IMR-90 (cell line): ENCODE measurements at regions not wholly inside any gene's neighbourhood (a gene's known extent, or its start where the extent isn't known, plus 50 kb on each side); places are given as distances from the start of the nearest gene placed in this dataset.

Experiments used
- BHLHE40 ChIP-seq: fragments of 150-350 bp; IDR thresholded peaks from 2 replicates; pipeline ENCODE4 v1.6.1; 2016; ENCODE audit warnings: mild to moderate bottlenecking, low read depth, low read length
- CEBPB ChIP-seq: IDR thresholded peaks from 2 replicates; pipeline ENCODE4 v1.6.1; 2012; ENCODE audit warnings: low read depth, low read length, improper control_type of control experiment
- CHD1 ChIP-seq: IDR thresholded peaks from 2 replicates; pipeline ENCODE4 v1.6.1; 2012; ENCODE audit warnings: low read depth, low read length, improper control_type of control experiment
- FOS ChIP-seq: fragments of 150-350 bp; IDR thresholded peaks from 2 replicates; pipeline ENCODE4 v1.6.1; 2016; ENCODE audit warnings: low read depth, low read length
- MAFK ChIP-seq: IDR thresholded peaks from 2 replicates; pipeline ENCODE4 v1.6.1; 2012; ENCODE audit warnings: low read depth, low read length, improper control_type of control experiment
- MAZ ChIP-seq: IDR thresholded peaks from 2 replicates; pipeline ENCODE4 v1.6.1; 2012; ENCODE audit warnings: low read depth, mild to moderate bottlenecking, low read length, improper control_type of control experiment, moderate library complexity, borderline replicate concordance
- MXI1 ChIP-seq: IDR thresholded peaks from 2 replicates; pipeline ENCODE4 v1.6.1; 2012; ENCODE audit warnings: low read depth, mild to moderate bottlenecking, low read length, moderate library complexity, borderline replicate concordance
- NFE2L2 ChIP-seq: fragments of 150-350 bp; IDR thresholded peaks from 2 replicates; pipeline ENCODE4 v1.6.1; 2016; ENCODE audit warnings: low read depth, mild to moderate bottlenecking, low read length
- POLR2A ChIP-seq: IDR thresholded peaks from 2 replicates; pipeline ENCODE4 v1.6.1; 2012; ENCODE audit warnings: mild to moderate bottlenecking, low read depth, low read length
- RAD21 ChIP-seq: IDR thresholded peaks from 2 replicates; pipeline ENCODE4 v1.6.1; 2012; ENCODE audit warnings: low read length, improper control_type of control experiment
- RCOR1 ChIP-seq: IDR thresholded peaks from 2 replicates; pipeline ENCODE4 v1.6.1; 2012; ENCODE audit warnings: mild to moderate bottlenecking, low read length, improper control_type of control experiment; ENCODE audit not compliant: insufficient replicate concordance
- SMC3 ChIP-seq: fragments of 150-350 bp; IDR thresholded peaks from 2 replicates; pipeline ENCODE4 v1.6.1; 2016; ENCODE audit warnings: low read depth, mild to moderate bottlenecking, antibody characterized with exemption, low read length, moderate library complexity
- TF ChIP-seq, protein P1 (sequence below): conservative IDR thresholded peaks from 2 replicates; pipeline ENCODE4 v1.5.1; 2012; ENCODE audit warnings: mild to moderate bottlenecking, low read depth, low read length, improper control_type of control experiment
- TF ChIP-seq, protein P2 (sequence below): fragments of 150-350 bp; IDR thresholded peaks from 2 replicates; pipeline ENCODE4 v1.6.1; 2017; ENCODE audit warnings: mild to moderate bottlenecking, antibody characterized with exemption, low read length, low read depth

DNA sequence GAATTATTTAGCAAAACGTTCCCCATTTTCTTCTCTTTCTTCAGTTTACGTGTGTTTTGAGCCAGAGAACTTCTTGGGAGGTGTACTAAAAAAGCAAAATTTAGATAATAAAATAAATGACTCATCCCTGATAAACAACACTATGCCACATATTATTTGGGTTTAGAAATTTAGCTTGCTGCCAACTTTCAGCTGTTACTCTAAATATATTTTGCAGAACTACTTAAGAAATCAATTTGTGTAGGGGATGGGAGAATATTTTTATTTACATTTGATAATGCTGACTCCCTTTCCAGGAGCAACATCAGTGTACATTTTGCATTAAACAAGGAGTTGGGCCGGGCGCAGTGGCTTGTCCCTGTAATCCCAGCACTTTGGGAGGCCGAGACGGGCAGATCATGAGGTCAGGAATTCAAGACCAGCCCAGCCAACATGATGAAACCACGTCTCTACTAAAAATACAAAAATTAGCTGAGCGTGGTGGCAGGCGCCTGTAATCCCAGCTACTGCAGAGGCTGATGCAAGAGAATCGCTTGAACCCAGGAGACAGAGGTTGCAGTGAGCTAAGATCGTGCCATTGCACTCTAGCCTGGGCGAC lies 151.4 kb upstream of the ZRANB2 start:
- TF ChIP-seq, protein P1, sequence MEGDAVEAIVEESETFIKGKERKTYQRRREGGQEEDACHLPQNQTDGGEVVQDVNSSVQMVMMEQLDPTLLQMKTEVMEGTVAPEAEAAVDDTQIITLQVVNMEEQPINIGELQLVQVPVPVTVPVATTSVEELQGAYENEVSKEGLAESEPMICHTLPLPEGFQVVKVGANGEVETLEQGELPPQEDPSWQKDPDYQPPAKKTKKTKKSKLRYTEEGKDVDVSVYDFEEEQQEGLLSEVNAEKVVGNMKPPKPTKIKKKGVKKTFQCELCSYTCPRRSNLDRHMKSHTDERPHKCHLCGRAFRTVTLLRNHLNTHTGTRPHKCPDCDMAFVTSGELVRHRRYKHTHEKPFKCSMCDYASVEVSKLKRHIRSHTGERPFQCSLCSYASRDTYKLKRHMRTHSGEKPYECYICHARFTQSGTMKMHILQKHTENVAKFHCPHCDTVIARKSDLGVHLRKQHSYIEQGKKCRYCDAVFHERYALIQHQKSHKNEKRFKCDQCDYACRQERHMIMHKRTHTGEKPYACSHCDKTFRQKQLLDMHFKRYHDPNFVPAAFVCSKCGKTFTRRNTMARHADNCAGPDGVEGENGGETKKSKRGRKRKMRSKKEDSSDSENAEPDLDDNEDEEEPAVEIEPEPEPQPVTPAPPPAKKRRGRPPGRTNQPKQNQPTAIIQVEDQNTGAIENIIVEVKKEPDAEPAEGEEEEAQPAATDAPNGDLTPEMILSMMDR = no peak
- no peak for TF ChIP-seq SMC3
- TF ChIP-seq MAFK = no peak
- TF ChIP-seq RAD21 = no peak
- TF ChIP-seq CHD1 = no peak
- TF ChIP-seq MXI1 = no peak
- no peak for TF ChIP-seq POLR2A
- TF ChIP-seq MAZ = no peak
- TF ChIP-seq, protein P2, sequence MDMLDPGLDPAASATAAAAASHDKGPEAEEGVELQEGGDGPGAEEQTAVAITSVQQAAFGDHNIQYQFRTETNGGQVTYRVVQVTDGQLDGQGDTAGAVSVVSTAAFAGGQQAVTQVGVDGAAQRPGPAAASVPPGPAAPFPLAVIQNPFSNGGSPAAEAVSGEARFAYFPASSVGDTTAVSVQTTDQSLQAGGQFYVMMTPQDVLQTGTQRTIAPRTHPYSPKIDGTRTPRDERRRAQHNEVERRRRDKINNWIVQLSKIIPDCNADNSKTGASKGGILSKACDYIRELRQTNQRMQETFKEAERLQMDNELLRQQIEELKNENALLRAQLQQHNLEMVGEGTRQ = no peak
- TF ChIP-seq CEBPB = no peak
- TF ChIP-seq BHLHE40 = no peak
- TF ChIP-seq NFE2L2 = no peak
- no peak for TF ChIP-seq FOS
- TF ChIP-seq RCOR1 = no peak
